Tibial nerve (tissue), 4 donors: ENCODE measurements at regions not wholly inside any gene's neighbourhood (a gene's known extent, or its start where the extent isn't known, plus 50 kb on each side); places are given as distances from the start of the nearest gene placed in this dataset.

Experiments used
- DNase-seq, 2 donors: peaks; one replicate each; pipeline ENCODE4 v3.0.0-alpha.2; 2019; ENCODE audit warnings: low spot score in 2 of 2
- H3K27ac ChIP-seq, 4 donors: fragments of 200-600 bp; sonication (generic) in 3 of 4; one replicate each; pipeline ENCODE4 v1.5.1; 2017 to 2019; ENCODE audit warnings: mild to moderate bottlenecking in 1 of 4
- H3K27me3 ChIP-seq, 2 donors: fragments of 200-600 bp; sonication (generic) in 1 of 2; one replicate each; pipeline versions ENCODE4 v1.5.1 to v1.6.0; 2017 to 2019
- H3K36me3 ChIP-seq, 3 donors: fragments of 200-600 bp; sonication (generic); one replicate each; pipeline ENCODE4 v1.5.1; 2018 to 2019
- H3K4me1 ChIP-seq, 4 donors: fragments of 200-600 bp; sonication (generic) in 3 of 4; one replicate each; pipeline ENCODE4 v1.5.1; 2017 to 2019
- H3K4me3 ChIP-seq, 4 donors: fragments of 200-600 bp; sonication (generic) in 3 of 4; one replicate each; pipeline ENCODE4 v1.5.1; 2017 to 2019; ENCODE audit warnings: mild to moderate bottlenecking in 1 of 4, moderate library complexity in 1 of 4
- H3K9me3 ChIP-seq, 4 donors: fragments of 200-600 bp; sonication (generic) in 3 of 4; one replicate each; pipeline ENCODE4 v1.5.1; 2017 to 2019
- EP300 ChIP-seq, 2 donors: sonication (generic); formaldehyde crosslinking; IDR thresholded peaks; one replicate each; pipeline ENCODE4 v1.6.1; 2017; ENCODE audit warnings: antibody characterized with exemption in 2 of 2, mild to moderate bottlenecking in 1 of 2
- POLR2A ChIP-seq, 2 donors: fragments of 450-650 bp; IDR thresholded peaks; one replicate each; pipeline ENCODE4 v1.6.1; 2017; ENCODE audit warnings: antibody characterized with exemption in 2 of 2, mild to moderate bottlenecking in 2 of 2, moderate library complexity in 2 of 2
- WGBS, 2 donors: methylation state at CpG; one replicate each; pipeline ENCODE4 v1.1.5; 2018; 5-methylcytosine and 5-hydroxymethylcytosine counted together
- TF ChIP-seq, protein P1 (sequence below), 5 experiments: fragments of 200-600 bp in 3 of 5; fragments of 450-650 bp in 2 of 5; sonication (generic) in 3 of 5; IDR thresholded peaks; one replicate each; pipeline ENCODE4 v1.5.1; 2016 to 2019; ENCODE audit warnings: antibody characterized with exemption in 5 of 5, mild to moderate bottlenecking in 3 of 5, moderate library complexity in 2 of 5

DNA sequence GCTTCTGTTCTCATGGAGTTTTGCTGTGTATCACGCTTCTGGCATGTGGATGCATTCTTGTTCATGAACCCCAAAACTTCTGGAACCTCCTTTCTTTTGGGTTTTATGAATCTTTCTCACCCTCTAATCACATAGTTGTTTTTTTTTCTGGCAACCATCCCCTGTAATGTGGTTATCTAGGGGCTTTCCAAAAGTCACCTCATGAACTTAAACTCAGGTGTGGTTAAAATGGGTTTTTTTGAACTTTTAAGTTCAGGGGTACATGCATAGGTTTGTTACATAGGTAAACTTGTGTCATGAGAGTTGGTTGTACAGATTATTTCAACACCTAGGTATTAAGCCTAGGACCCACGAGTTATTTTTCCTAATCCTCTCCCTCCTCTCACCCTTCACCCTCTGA lies 1099.4 kb upstream of the SLIT2 start:
- Histone ChIP-seq H3K9me3 (peaks cover 0 to 35% (median 0%) of the 10 kb centered on the region in 4 donors), H3K4me3 (no peak overlapping the region), H3K27me3 (no peaks in the 10 kb centered on the region), H3K36me3 (no peaks in the 10 kb centered on the region), H3K4me1 (no peaks in the 10 kb centered on the region), H3K27ac (no peak overlapping the region)
- WGBS, 2 donors: 69 to 81% methylated on average over 2 of the region's 2 CpGs
- DNase-seq: no peak
- TF ChIP-seq POLR2A (IDR thresholded peaks at IDR 0.05): no peak
- no peak for TF ChIP-seq EP300 (IDR thresholded peaks at IDR 0.05)
- TF ChIP-seq, protein P1, sequence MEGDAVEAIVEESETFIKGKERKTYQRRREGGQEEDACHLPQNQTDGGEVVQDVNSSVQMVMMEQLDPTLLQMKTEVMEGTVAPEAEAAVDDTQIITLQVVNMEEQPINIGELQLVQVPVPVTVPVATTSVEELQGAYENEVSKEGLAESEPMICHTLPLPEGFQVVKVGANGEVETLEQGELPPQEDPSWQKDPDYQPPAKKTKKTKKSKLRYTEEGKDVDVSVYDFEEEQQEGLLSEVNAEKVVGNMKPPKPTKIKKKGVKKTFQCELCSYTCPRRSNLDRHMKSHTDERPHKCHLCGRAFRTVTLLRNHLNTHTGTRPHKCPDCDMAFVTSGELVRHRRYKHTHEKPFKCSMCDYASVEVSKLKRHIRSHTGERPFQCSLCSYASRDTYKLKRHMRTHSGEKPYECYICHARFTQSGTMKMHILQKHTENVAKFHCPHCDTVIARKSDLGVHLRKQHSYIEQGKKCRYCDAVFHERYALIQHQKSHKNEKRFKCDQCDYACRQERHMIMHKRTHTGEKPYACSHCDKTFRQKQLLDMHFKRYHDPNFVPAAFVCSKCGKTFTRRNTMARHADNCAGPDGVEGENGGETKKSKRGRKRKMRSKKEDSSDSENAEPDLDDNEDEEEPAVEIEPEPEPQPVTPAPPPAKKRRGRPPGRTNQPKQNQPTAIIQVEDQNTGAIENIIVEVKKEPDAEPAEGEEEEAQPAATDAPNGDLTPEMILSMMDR (IDR thresholded peaks at IDR 0.05): no peak

DNA sequence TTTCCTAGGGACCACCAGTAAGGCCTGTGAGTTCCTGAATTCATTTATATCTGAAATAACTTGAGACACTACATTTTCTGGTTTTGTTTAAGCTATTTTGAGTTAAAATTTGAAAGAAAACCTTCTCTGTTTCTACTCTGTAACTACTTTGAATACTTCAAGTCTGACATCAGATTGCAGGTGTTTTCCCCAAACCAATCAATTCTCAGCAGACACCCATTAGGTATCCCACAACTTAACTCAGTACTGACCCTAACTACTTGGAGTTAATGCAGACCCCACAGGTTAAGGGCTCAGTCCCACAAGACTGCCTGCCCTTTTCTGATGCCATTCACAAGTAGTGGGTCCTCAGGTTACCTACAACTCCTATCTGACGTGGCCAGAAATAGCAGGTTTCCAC lies 1100.0 kb upstream of the SLIT2 start:
- TF ChIP-seq EP300 (IDR thresholded peaks at IDR 0.05) (no peak), POLR2A (IDR thresholded peaks at IDR 0.05) (no peak)
- TF ChIP-seq, protein P1 (IDR thresholded peaks at IDR 0.05): no peak
- Histone ChIP-seq H3K4me1 (no peaks in the 10 kb centered on the region), H3K4me3 (no peak overlapping the region), H3K27ac (no peak overlapping the region), H3K9me3 (peaks cover 0 to 30% (median 0%) of the 10 kb centered on the region in 4 donors), H3K36me3 (no peaks in the 10 kb centered on the region), H3K27me3 (no peaks in the 10 kb centered on the region)
- WGBS, 2 donors: 80 to 90% methylated on average over 1 of the region's 1 CpG
- DNase-seq: no peak

DNA sequence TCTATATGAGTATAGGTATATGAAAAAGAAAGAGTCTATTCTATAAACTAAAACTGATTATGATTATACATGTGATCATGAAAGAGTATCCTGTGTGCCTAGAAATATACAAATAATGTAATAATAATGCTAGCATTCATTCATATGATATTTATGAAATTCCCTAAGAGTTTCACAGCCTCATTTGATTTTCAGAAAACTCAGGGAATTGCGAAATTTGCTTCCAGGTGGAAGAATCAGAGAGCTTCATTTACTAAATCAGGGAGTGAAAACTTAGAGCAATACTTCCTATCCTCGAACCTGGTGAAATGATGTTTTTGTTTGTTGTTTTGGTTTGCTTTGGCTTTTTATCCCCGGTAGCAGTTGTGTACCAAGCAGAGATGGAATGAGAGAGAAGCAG lies 1105.7 kb upstream of the SLIT2 start:
- Histone ChIP-seq H3K27ac (no peak overlapping the region), H3K4me3 (no peak overlapping the region), H3K9me3 (no peaks in the 10 kb centered on the region), H3K36me3 (no peaks in the 10 kb centered on the region), H3K4me1 (no peaks in the 10 kb centered on the region), H3K27me3 (no peaks in the 10 kb centered on the region)
- no peak for DNase-seq
- no peak for TF ChIP-seq POLR2A (IDR thresholded peaks at IDR 0.05)
- TF ChIP-seq, protein P1 (IDR thresholded peaks at IDR 0.05): no peak
- WGBS, 2 donors: 86 to 87% methylated on average over 3 of the region's 3 CpGs

DNA sequence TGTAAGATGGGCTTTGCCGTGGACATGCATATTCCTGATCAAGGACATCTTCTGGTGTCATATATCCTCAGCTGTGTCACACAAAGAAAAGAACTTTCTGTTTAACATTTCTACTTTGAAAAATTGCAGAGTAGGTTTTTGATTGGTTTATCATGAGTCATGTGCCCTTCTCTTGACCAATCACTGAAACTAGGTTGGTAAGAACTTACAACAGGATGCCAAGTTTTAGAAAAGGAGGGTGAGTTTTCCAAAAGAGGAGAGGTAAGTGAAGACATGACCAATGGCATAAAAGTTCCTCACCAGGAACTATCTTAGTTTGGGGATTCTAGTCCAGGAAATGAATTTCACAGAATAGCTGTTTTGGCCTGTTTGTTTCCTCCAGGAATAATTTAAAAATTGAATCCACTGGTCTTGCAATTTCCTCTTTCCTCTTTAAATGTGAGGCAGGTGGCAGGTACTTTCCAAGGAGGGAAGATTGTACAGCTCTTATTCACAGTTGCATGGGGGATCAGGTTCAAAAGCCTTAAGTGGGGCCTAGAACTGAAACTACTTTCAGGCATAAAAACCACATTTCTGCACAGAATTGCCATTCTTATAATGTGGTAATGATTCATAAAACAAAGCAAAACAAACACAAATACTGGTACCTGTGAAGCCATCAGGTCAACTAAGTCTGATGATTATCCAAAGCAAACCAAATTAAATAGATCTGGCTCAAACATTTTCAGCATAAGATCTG lies 1114.5 kb upstream of the LCORL start:
- Histone ChIP-seq H3K9me3 (no peaks in the 10 kb centered on the region), H3K4me3 (no peak overlapping the region), H3K27ac (no peak overlapping the region), H3K27me3 (no peaks in the 10 kb centered on the region), H3K36me3 (no peaks in the 10 kb centered on the region), H3K4me1 (no peaks in the 10 kb centered on the region)
- TF ChIP-seq EP300 (IDR thresholded peaks at IDR 0.05) (no peak), POLR2A (IDR thresholded peaks at IDR 0.05) (no peak)
- TF ChIP-seq, protein P1 (IDR thresholded peaks at IDR 0.05): no peak
- 92 to 97% methylated on average over 1 of the region's 1 CpG for WGBS, 2 donors
- no peak for DNase-seq

DNA sequence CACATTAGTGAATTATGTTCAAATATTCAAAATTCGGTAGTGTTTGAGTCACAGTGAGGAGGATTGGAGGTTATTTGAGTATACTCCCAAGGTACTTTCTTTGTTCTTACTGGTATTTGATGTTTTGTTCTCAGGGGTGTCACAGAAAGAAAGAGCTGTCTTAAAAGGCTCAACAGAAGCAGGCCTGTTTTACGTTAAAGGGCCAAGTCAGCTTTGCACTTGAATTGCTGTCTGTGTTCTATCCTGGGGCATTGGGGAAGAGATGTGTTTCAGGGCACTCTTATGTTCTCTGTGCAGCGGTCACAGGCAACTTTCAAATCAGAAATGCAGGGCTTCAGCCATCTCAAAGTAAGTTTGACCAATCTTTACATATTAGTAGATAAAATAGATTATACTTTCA lies 1113.1 kb upstream of the LCORL start:
- TF ChIP-seq POLR2A (IDR thresholded peaks at IDR 0.05): no peak
- TF ChIP-seq EP300 (IDR thresholded peaks at IDR 0.05): no peak
- TF ChIP-seq, protein P1 (IDR thresholded peaks at IDR 0.05): no peak
- Histone ChIP-seq H3K4me3 (no peak overlapping the region), H3K36me3 (no peaks in the 10 kb centered on the region), H3K9me3 (no peaks in the 10 kb centered on the region), H3K4me1 (no peaks in the 10 kb centered on the region), H3K27me3 (no peaks in the 10 kb centered on the region), H3K27ac (no peak overlapping the region)
- 34 to 35% methylated on average over 3 of the region's 3 CpGs for WGBS, 2 donors
- no peak for DNase-seq
